ENCODE measurements at regions not wholly inside any gene's neighbourhood (a gene's known extent, or its start where the extent isn't known, plus 50 kb on each side); places are given as distances from the start of the nearest gene placed in this dataset.

DNA sequence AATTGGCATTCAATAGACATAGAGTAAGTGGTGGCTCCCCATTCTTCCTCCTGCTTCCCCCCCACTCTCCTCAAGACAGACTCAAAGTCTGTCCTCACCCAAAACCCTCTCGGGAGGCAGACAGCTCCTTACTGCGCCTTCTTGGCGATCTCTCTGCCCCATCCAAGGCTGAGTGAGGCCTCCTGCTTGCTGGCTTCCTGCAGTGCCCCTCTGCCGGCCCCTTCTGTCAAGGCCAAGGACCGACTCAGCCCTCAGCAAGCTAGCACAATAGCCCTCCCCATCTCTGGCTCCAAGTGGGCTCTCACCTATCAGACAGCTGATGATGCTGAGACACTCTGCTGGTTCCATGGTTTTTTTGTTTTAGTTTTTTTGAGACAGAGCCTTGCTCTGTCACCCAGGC lies 62.5 kb upstream of the DLK1 start:
- no peak for TF ChIP-seq POLR2A (IDR thresholded peaks at IDR 0.05)
- TF ChIP-seq CTCF (IDR thresholded peaks at IDR 0.05): no peak
